GM23338 (cell line): ENCODE measurements at regions not wholly inside any gene's neighbourhood (a gene's known extent, or its start where the extent isn't known, plus 50 kb on each side); places are given as distances from the start of the nearest gene placed in this dataset.

Source experiments
- ATAC-seq: fragments of 200-7000 bp; cut with Tn5 transposase; 3 replicates; pipeline ENCODE4 v1.9.1; 2020
- DNase-seq: peaks from one replicate; pipeline ENCODE4 v3.0.0-alpha.2; 2015; ENCODE audit warnings: low spot score
- H2AFZ ChIP-seq: fragments of 200-600 bp; sonication (generic); 2 replicates; pipeline ENCODE4 v1.8.0; 2016; ENCODE audit warnings: antibody characterized with exemption, mild to moderate bottlenecking, moderate library complexity
- H3F3A ChIP-seq: fragments of 200-600 bp; sonication (generic); replicated peaks from 2 replicates; pipeline ENCODE4 v1.8.0; 2017; ENCODE audit warnings: antibody characterized with exemption, mixed run types, low read depth
- H3K27ac ChIP-seq: fragments of 200-600 bp; sonication (generic); 2 replicates; pipeline ENCODE4 v1.6.1; 2016; ENCODE audit warnings: low read depth
- H3K27me3 ChIP-seq: fragments of 200-600 bp; sonication (generic); 2 replicates; pipeline ENCODE4 v1.8.0; 2016; ENCODE audit warnings: mild to moderate bottlenecking, mixed run types, moderate library complexity; ENCODE audit not compliant: insufficient read depth
- H3K36me3 ChIP-seq: fragments of 200-600 bp; sonication (generic); 2 replicates; pipeline ENCODE4 v1.8.0; 2016; ENCODE audit warnings: mild to moderate bottlenecking; ENCODE audit not compliant: insufficient read depth
- H3K4me1 ChIP-seq: fragments of 200-600 bp; sonication (generic); 2 replicates; pipeline ENCODE4 v1.8.0; 2016; ENCODE audit warnings: mild to moderate bottlenecking, moderate library complexity; ENCODE audit not compliant: insufficient read depth
- H3K4me2 ChIP-seq: fragments of 200-600 bp; sonication (generic); 2 replicates; pipeline ENCODE4 v1.7.1; 2017; ENCODE audit warnings: mixed run types
- H3K4me3 ChIP-seq: fragments of 200-600 bp; sonication (generic); 2 replicates; pipeline ENCODE4 v1.6.1; 2016; ENCODE audit warnings: mixed run types
- H3K79me2 ChIP-seq: fragments of 200-600 bp; sonication (generic); replicated peaks from 2 replicates; pipeline ENCODE4 v1.8.0; 2017; ENCODE audit warnings: mild to moderate bottlenecking; ENCODE audit not compliant: insufficient read depth
- H3K9me2 ChIP-seq: fragments of 200-600 bp; sonication (generic); 2 replicates; pipeline ENCODE4 v1.8.0; 2017; ENCODE audit not compliant: insufficient read depth
- H4K20me1 ChIP-seq: fragments of 200-600 bp; sonication (generic); replicated peaks from 2 replicates; pipeline ENCODE4 v1.8.0; 2017; ENCODE audit warnings: mild to moderate bottlenecking; ENCODE audit not compliant: insufficient read depth
- H3K27ac Mint-ChIP-seq: 2 replicates; pipeline ENCODE4 v1.8.0; 2020; ENCODE audit warnings: inconsistent platforms, mild to moderate bottlenecking, moderate library complexity, mixed read lengths
- H3K27me3 Mint-ChIP-seq: 3 replicates; pipeline ENCODE4 v1.8.0; 2022; ENCODE audit warnings: low read depth, mild to moderate bottlenecking, moderate library complexity, mixed read lengths, inconsistent platforms; ENCODE audit not compliant: insufficient read depth, poor library complexity
- H3K36me3 Mint-ChIP-seq: 3 replicates; pipeline ENCODE4 v1.8.0; 2021; ENCODE audit warnings: low read depth, mild to moderate bottlenecking, inconsistent platforms, moderate library complexity, mixed read lengths
- H3K4me1 Mint-ChIP-seq: 3 replicates; pipeline ENCODE4 v1.8.0; 2020; ENCODE audit warnings: mild to moderate bottlenecking, inconsistent platforms, mixed read lengths
- H3K4me3 Mint-ChIP-seq: 3 replicates; pipeline ENCODE4 v1.8.0; 2021; ENCODE audit warnings: moderate library complexity, mild to moderate bottlenecking, inconsistent platforms, mixed read lengths
- H3K9me3 Mint-ChIP-seq: 3 replicates; pipeline ENCODE4 v1.8.0; 2020; ENCODE audit warnings: moderate library complexity, mild to moderate bottlenecking, inconsistent platforms, mixed read lengths
- CREB1 ChIP-seq: fragments of 250-450 bp; sonication (Bioruptor Pico); IDR thresholded peaks from 2 replicates; pipeline ENCODE4 v1.5.0; 2020; ENCODE audit warnings: low read depth, mild to moderate bottlenecking, moderate library complexity
- EZH2 ChIP-seq: fragments of 200-600 bp; sonication (generic); IDR thresholded peaks from one replicate; pipeline ENCODE4 v1.8.0; 2017; ENCODE audit warnings: antibody characterized with exemption, mild to moderate bottlenecking, low read depth; ENCODE audit not compliant: unreplicated experiment
- EZH2phosphoT487 ChIP-seq: fragments of 200-600 bp; sonication (generic); IDR thresholded peaks from one replicate; pipeline ENCODE4 v1.8.1; 2018; ENCODE audit warnings: antibody characterized with exemption; ENCODE audit not compliant: unreplicated experiment
- JUNB ChIP-seq: IDR thresholded peaks from one replicate; pipeline ENCODE4 v1.6.1; 2016; ENCODE audit warnings: antibody characterized with exemption; ENCODE audit not compliant: unreplicated experiment
- NANOG ChIP-seq: IDR thresholded peaks from 2 replicates; pipeline ENCODE4 v1.6.1; 2016; ENCODE audit warnings: antibody characterized with exemption, borderline replicate concordance
- POLR2AphosphoS5 ChIP-seq: IDR thresholded peaks from 2 replicates; pipeline ENCODE4 v1.6.1; 2016; ENCODE audit warnings: antibody characterized with exemption, low read depth
- STAT1 ChIP-seq: IDR thresholded peaks from one replicate; pipeline ENCODE4 v1.6.1; 2016; ENCODE audit warnings: antibody characterized with exemption; ENCODE audit not compliant: unreplicated experiment
- ZNF114 ChIP-seq: fragments of 250-450 bp; sonication (Bioruptor Pico); IDR thresholded peaks from 2 replicates; pipeline ENCODE4 v1.5.0; 2020; ENCODE audit warnings: mild to moderate bottlenecking, moderate library complexity
- ZNF331 ChIP-seq: fragments of 250-450 bp; sonication (Bioruptor Pico); IDR thresholded peaks from 2 replicates; pipeline ENCODE4 v1.5.0; 2020; ENCODE audit warnings: low read depth, mild to moderate bottlenecking, moderate library complexity
- TF ChIP-seq, protein P1 (sequence below): IDR thresholded peaks from 2 replicates; pipeline ENCODE4 v1.6.1; 2016; ENCODE audit warnings: antibody characterized with exemption
- TF ChIP-seq, protein P2 (sequence below): IDR thresholded peaks from one replicate; pipeline ENCODE4 v1.6.1; 2018; ENCODE audit warnings: antibody characterized with exemption; ENCODE audit not compliant: unreplicated experiment
- TF ChIP-seq, protein P3 (sequence below): fragments of 250-450 bp; sonication (Bioruptor Pico); IDR thresholded peaks from 2 replicates; pipeline ENCODE4 v1.5.0; 2020; ENCODE audit warnings: mild to moderate bottlenecking, moderate library complexity
- TF ChIP-seq, protein P4 (sequence below), 2 experiments: fragments of 200-600 bp in 1 of 2; sonication (generic) in 1 of 2; conservative IDR thresholded peaks; 2 replicates each; pipeline versions ENCODE4 v1.5.1 to v1.6.1; 2016 to 2017; ENCODE audit warnings: antibody characterized with exemption in 2 of 2, low read depth in 2 of 2, mild to moderate bottlenecking in 2 of 2, moderate library complexity in 1 of 2

DNA sequence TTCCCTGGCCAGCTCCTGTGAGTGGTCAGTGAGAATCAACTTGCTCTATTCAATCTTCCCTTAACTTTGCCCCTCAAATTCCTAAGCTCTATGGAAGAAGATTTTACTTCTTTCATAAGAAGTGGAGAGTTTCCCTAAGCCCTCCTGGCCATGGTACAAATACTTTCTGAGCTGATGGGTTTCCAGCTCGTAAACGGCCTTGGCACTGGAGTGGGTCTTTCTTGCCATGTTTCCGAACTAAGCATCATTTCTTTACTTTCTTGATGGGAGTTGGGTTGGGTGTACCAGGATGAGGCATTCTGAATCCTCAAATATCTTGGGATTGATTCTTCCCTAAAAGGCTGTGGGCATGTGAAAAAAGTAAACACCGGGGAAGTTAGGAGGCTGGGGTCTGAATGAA lies 72.5 kb downstream of the ACKR3 start:
- Mint-ChIP-seq H3K27ac (no peak overlapping the region), H3K4me3 (no peak overlapping the region), H3K4me1 (peaks cover 8% of the 10 kb centered on the region), H3K27me3 (peaks cover 11% of the 10 kb centered on the region), H3K9me3 (peaks cover 10% of the 10 kb centered on the region; the same call in 2 of the 3 replicates), H3K36me3 (peaks cover 4% of the 10 kb centered on the region; the same call in 1 of the 3 replicates)
- Histone ChIP-seq H4K20me1 (no peaks in the 10 kb centered on the region), H3K36me3 (no peaks in the 10 kb centered on the region), H3K9me2 (no peaks in the 10 kb centered on the region), H3K79me2 (no peaks in the 10 kb centered on the region), H3K4me2 (no peak overlapping the region), H2AFZ (peak overlapping the region; percentile 87), H3K4me1 (no peaks in the 10 kb centered on the region), H3K4me3 (no peak overlapping the region), H3F3A (no peaks in the 10 kb centered on the region), H3K27ac (no peak overlapping the region), H3K27me3 (no peaks in the 10 kb centered on the region)
- ATAC-seq (no peak), DNase-seq (no peak)
- TF ChIP-seq POLR2AphosphoS5 (no peak), EZH2 (no peak), STAT1 (no peak), NANOG (no peak), JUNB (no peak), ZNF114 (CRISPR knock-in tag) (no peak), CREB1 (CRISPR knock-in tag) (no peak), ZNF331 (no peak), EZH2phosphoT487 (no peak)
- TF ChIP-seq, protein P1, sequence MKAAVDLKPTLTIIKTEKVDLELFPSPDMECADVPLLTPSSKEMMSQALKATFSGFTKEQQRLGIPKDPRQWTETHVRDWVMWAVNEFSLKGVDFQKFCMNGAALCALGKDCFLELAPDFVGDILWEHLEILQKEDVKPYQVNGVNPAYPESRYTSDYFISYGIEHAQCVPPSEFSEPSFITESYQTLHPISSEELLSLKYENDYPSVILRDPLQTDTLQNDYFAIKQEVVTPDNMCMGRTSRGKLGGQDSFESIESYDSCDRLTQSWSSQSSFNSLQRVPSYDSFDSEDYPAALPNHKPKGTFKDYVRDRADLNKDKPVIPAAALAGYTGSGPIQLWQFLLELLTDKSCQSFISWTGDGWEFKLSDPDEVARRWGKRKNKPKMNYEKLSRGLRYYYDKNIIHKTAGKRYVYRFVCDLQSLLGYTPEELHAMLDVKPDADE: no peak
- TF ChIP-seq, protein P2, sequence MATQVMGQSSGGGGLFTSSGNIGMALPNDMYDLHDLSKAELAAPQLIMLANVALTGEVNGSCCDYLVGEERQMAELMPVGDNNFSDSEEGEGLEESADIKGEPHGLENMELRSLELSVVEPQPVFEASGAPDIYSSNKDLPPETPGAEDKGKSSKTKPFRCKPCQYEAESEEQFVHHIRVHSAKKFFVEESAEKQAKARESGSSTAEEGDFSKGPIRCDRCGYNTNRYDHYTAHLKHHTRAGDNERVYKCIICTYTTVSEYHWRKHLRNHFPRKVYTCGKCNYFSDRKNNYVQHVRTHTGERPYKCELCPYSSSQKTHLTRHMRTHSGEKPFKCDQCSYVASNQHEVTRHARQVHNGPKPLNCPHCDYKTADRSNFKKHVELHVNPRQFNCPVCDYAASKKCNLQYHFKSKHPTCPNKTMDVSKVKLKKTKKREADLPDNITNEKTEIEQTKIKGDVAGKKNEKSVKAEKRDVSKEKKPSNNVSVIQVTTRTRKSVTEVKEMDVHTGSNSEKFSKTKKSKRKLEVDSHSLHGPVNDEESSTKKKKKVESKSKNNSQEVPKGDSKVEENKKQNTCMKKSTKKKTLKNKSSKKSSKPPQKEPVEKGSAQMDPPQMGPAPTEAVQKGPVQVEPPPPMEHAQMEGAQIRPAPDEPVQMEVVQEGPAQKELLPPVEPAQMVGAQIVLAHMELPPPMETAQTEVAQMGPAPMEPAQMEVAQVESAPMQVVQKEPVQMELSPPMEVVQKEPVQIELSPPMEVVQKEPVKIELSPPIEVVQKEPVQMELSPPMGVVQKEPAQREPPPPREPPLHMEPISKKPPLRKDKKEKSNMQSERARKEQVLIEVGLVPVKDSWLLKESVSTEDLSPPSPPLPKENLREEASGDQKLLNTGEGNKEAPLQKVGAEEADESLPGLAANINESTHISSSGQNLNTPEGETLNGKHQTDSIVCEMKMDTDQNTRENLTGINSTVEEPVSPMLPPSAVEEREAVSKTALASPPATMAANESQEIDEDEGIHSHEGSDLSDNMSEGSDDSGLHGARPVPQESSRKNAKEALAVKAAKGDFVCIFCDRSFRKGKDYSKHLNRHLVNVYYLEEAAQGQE: no peak
- TF ChIP-seq, protein P3, sequence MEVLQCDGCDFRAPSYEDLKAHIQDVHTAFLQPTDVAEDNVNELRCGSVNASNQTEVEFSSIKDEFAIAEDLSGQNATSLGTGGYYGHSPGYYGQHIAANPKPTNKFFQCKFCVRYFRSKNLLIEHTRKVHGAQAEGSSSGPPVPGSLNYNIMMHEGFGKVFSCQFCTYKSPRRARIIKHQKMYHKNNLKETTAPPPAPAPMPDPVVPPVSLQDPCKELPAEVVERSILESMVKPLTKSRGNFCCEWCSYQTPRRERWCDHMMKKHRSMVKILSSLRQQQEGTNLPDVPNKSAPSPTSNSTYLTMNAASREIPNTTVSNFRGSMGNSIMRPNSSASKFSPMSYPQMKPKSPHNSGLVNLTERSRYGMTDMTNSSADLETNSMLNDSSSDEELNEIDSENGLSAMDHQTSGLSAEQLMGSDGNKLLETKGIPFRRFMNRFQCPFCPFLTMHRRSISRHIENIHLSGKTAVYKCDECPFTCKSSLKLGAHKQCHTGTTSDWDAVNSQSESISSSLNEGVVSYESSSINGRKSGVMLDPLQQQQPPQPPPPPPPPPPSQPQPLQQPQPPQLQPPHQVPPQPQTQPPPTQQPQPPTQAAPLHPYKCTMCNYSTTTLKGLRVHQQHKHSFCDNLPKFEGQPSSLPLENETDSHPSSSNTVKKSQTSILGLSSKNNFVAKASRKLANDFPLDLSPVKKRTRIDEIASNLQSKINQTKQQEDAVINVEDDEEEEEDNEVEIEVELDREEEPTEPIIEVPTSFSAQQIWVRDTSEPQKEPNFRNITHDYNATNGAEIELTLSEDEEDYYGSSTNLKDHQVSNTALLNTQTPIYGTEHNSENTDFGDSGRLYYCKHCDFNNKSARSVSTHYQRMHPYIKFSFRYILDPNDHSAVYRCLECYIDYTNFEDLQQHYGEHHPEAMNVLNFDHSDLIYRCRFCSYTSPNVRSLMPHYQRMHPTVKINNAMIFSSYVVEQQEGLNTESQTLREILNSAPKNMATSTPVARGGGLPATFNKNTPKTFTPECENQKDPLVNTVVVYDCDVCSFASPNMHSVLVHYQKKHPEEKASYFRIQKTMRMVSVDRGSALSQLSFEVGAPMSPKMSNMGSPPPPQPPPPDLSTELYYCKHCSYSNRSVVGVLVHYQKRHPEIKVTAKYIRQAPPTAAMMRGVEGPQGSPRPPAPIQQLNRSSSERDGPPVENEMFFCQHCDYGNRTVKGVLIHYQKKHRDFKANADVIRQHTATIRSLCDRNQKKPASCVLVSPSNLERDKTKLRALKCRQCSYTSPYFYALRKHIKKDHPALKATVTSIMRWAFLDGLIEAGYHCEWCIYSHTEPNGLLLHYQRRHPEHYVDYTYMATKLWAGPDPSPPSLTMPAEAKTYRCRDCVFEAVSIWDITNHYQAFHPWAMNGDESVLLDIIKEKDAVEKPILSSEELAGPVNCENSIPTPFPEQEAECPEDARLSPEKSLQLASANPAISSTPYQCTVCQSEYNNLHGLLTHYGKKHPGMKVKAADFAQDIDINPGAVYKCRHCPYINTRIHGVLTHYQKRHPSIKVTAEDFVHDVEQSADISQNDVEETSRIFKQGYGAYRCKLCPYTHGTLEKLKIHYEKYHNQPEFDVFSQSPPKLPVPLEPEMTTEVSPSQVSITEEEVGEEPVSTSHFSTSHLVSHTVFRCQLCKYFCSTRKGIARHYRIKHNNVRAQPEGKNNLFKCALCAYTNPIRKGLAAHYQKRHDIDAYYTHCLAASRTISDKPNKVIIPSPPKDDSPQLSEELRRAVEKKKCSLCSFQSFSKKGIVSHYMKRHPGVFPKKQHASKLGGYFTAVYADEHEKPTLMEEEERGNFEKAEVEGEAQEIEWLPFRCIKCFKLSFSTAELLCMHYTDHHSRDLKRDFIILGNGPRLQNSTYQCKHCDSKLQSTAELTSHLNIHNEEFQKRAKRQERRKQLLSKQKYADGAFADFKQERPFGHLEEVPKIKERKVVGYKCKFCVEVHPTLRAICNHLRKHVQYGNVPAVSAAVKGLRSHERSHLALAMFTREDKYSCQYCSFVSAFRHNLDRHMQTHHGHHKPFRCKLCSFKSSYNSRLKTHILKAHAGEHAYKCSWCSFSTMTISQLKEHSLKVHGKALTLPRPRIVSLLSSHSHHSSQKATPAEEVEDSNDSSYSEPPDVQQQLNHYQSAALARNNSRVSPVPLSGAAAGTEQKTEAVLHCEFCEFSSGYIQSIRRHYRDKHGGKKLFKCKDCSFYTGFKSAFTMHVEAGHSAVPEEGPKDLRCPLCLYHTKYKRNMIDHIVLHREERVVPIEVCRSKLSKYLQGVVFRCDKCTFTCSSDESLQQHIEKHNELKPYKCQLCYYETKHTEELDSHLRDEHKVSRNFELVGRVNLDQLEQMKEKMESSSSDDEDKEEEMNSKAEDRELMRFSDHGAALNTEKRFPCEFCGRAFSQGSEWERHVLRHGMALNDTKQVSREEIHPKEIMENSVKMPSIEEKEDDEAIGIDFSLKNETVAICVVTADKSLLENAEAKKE (CRISPR knock-in tag): no peak
- TF ChIP-seq, protein P4, sequence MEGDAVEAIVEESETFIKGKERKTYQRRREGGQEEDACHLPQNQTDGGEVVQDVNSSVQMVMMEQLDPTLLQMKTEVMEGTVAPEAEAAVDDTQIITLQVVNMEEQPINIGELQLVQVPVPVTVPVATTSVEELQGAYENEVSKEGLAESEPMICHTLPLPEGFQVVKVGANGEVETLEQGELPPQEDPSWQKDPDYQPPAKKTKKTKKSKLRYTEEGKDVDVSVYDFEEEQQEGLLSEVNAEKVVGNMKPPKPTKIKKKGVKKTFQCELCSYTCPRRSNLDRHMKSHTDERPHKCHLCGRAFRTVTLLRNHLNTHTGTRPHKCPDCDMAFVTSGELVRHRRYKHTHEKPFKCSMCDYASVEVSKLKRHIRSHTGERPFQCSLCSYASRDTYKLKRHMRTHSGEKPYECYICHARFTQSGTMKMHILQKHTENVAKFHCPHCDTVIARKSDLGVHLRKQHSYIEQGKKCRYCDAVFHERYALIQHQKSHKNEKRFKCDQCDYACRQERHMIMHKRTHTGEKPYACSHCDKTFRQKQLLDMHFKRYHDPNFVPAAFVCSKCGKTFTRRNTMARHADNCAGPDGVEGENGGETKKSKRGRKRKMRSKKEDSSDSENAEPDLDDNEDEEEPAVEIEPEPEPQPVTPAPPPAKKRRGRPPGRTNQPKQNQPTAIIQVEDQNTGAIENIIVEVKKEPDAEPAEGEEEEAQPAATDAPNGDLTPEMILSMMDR (conservative IDR thresholded peaks at IDR 0.05; ENCODE audit: low read depth in 2 of 2): no peak
